HG02610 (cell line): ENCODE measurements at regions not wholly inside any gene's neighbourhood (a gene's known extent, or its start where the extent isn't known, plus 50 kb on each side); places are given as distances from the start of the nearest gene placed in this dataset.

Experiments used
- ATAC-seq: cut with Tn5 transposase; IDR thresholded peaks from one replicate; pipeline ENCODE4 v1.9.1; 2021; ENCODE audit warnings: mild to moderate bottlenecking, moderate library complexity; ENCODE audit not compliant: unreplicated experiment

GRCh38 chr12:88413646-88414045 is 166.6 kb downstream of the KITLG start:
- no peak for ATAC-seq

- ATAC-seq, result no peak
These were observed 164.1 kb downstream of the KITLG start for GRCh38 chr12:88416155-88416554.

GRCh38 chr12:88416786-88417185 is 163.5 kb downstream of the KITLG start:
- ATAC-seq, result no peak

- no peak for ATAC-seq
These were observed 162.7 kb downstream of the KITLG start for GRCh38 chr12:88417531-88417930.

GRCh38 chr12:88418856-88419497 is 161.3 kb downstream of the KITLG start:
- no peak for ATAC-seq

GRCh38 chr12:88419794-88420193 is 160.5 kb downstream of the KITLG start:
- ATAC-seq, result no peak

GRCh38 chr12:88420457-88420856 is 159.8 kb downstream of the KITLG start:
- no peak for ATAC-seq

- no peak for ATAC-seq
These were observed 155.2 kb downstream of the KITLG start for GRCh38 chr12:88424791-88425730.

GRCh38 chr12:88428350-88428749 is 151.9 kb downstream of the KITLG start:
- ATAC-seq, result no peak

- no peak for ATAC-seq
These were observed 149.0 kb downstream of the KITLG start for GRCh38 chr12:88431246-88431645.

GRCh38 chr12:88432531-88433490 is 147.5 kb downstream of the KITLG start:
- ATAC-seq, result no peak

- peak; percentile 94 for ATAC-seq
These were observed 146.1 kb downstream of the KITLG start for GRCh38 chr12:88433997-88434703.

- no peak for ATAC-seq
These were observed 144.8 kb downstream of the KITLG start for GRCh38 chr12:88435334-88436076.

GRCh38 chr12:88437226-88437625 is 143.0 kb downstream of the KITLG start:
- ATAC-seq, result no peak
